Body of pancreas (tissue), 4 donors: ENCODE measurements at regions not wholly inside any gene's neighbourhood (a gene's known extent, or its start where the extent isn't known, plus 50 kb on each side); places are given as distances from the start of the nearest gene placed in this dataset.

ENCODE experiments used
- POLR2A ChIP-seq, 3 donors: fragments of 450-650 bp; IDR thresholded peaks; one replicate each; pipeline ENCODE4 v1.6.1; 2016; ENCODE audit warnings: antibody characterized with exemption in 3 of 3, mild to moderate bottlenecking in 2 of 3
- TF ChIP-seq, protein P1 (sequence below), 7 experiments: fragments of 450-650 bp in 4 of 7; fragments of 200-600 bp in 3 of 7; sonication (generic) in 3 of 7; IDR thresholded peaks; one replicate each; pipeline ENCODE4 v1.5.1; 2016 to 2019; ENCODE audit warnings: antibody characterized with exemption in 7 of 7

DNA sequence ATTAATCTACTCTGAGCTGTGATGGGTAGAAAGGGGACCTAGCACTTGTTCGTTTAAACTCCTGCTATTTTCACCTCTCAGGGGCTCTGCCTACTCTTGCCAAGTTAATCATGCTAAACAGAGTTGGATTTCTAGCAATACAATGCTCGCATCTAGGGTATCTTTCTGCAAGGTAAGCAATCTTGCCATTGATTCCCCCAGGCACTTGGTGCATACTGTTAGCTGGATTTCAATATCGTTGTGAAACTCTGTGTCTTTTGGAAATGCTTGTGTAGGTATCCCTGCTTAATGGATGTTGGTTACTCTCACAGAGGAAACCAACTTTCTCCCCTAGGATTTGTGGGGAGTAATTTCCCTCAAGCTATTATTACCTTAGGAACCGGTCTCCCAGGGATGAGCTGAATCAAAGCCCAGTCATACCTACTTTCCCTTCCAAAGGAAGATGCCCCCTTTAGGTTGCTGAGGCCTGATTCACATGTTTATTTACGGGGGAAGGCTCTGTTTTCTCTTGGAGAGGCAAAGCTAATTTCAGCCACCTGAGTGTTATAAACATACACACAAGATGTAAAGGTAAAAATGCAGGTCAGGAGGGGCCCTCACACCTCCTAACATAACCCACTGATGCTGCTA is 366.8 kb downstream of the FBXW7 start:
- TF ChIP-seq, protein P1, sequence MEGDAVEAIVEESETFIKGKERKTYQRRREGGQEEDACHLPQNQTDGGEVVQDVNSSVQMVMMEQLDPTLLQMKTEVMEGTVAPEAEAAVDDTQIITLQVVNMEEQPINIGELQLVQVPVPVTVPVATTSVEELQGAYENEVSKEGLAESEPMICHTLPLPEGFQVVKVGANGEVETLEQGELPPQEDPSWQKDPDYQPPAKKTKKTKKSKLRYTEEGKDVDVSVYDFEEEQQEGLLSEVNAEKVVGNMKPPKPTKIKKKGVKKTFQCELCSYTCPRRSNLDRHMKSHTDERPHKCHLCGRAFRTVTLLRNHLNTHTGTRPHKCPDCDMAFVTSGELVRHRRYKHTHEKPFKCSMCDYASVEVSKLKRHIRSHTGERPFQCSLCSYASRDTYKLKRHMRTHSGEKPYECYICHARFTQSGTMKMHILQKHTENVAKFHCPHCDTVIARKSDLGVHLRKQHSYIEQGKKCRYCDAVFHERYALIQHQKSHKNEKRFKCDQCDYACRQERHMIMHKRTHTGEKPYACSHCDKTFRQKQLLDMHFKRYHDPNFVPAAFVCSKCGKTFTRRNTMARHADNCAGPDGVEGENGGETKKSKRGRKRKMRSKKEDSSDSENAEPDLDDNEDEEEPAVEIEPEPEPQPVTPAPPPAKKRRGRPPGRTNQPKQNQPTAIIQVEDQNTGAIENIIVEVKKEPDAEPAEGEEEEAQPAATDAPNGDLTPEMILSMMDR (IDR thresholded peaks at IDR 0.05) = no peak
- no peak for TF ChIP-seq POLR2A (IDR thresholded peaks at IDR 0.05)
